HL-60 (cell line): ENCODE measurements at regions not wholly inside any gene's neighbourhood (a gene's known extent, or its start where the extent isn't known, plus 50 kb on each side); places are given as distances from the start of the nearest gene placed in this dataset.

Experiments used
- DNase-seq, 2 experiments: peaks; one replicate each; pipeline ENCODE4 v3.0.0-alpha.2; 2010 to 2020; ENCODE audit warnings: low read depth in 1 of 2, low spot score in 1 of 2
- H3K27ac ChIP-seq: fragments of 250-450 bp; sonication (Bioruptor Pico); replicated peaks from 2 replicates; pipeline ENCODE4 v1.5.1; 2020; ENCODE audit warnings: mild to moderate bottlenecking, moderate library complexity
- H3K27me3 ChIP-seq: fragments of 250-450 bp; sonication (Bioruptor Pico); 2 replicates; pipeline ENCODE4 v1.5.1; 2021; ENCODE audit warnings: mild to moderate bottlenecking, moderate library complexity; ENCODE audit not compliant: insufficient read depth, poor library complexity, severe bottlenecking
- H3K4me3 ChIP-seq: replicated peaks from 2 replicates; pipeline ENCODE4 v1.5.1; 2011; ENCODE audit warnings: mild to moderate bottlenecking, control low read depth, low read length; ENCODE audit not compliant: insufficient read depth
- CTCF ChIP-seq: IDR thresholded peaks from one replicate; pipeline ENCODE4 v1.5.1; 2011; ENCODE audit warnings: low read length, control low read depth, inconsistent platforms; ENCODE audit not compliant: insufficient read depth
- GABPA ChIP-seq: IDR thresholded peaks from 2 replicates; pipeline ENCODE4 v1.6.1; 2012; ENCODE audit warnings: low read depth
- POLR2AphosphoS5 ChIP-seq: IDR thresholded peaks from 2 replicates; pipeline ENCODE4 v1.6.1; 2012; ENCODE audit warnings: low read depth
- REST ChIP-seq: IDR thresholded peaks from 2 replicates; pipeline ENCODE4 v1.6.1; 2012; ENCODE audit warnings: low read depth; ENCODE audit not compliant: insufficient replicate concordance
- SPI1 ChIP-seq: IDR thresholded peaks from 2 replicates; pipeline ENCODE4 v1.6.1; 2012; ENCODE audit warnings: low read depth, mild to moderate bottlenecking, borderline replicate concordance

GRCh38 chr3:94249491-94250079, 186.7 kb downstream of the NSUN3 start:
- DNase-seq: peak; percentile 7 to 54
- H3K4me3 ChIP-seq: no peak overlapping the region
- no peak overlapping the region for H3K27ac ChIP-seq
- H3K27me3 ChIP-seq: no peaks in the 10 kb centered on the region
- TF ChIP-seq CTCF (peak; percentile 59), SPI1 (no peak)

- DNase-seq: no peak
- Histone ChIP-seq H3K27ac (no peak overlapping the region), H3K27me3 (no peaks in the 10 kb centered on the region), H3K4me3 (no peak overlapping the region)
- no peak for TF ChIP-seq REST
- no peak for TF ChIP-seq GABPA
- TF ChIP-seq SPI1: no peak
- TF ChIP-seq CTCF: no peak
- TF ChIP-seq POLR2AphosphoS5: no peak
Observed at GRCh38 chr3:94251566-94251965, 188.7 kb downstream of the NSUN3 start.

GRCh38 chr3:94252316-94252715, 189.5 kb downstream of the NSUN3 start:
- TF ChIP-seq POLR2AphosphoS5 (no peak), SPI1 (no peak)
- Histone ChIP-seq H3K27me3 (no peaks in the 10 kb centered on the region), H3K27ac (no peak overlapping the region), H3K4me3 (no peak overlapping the region)
- no peak for DNase-seq

- Histone ChIP-seq H3K27ac (no peak overlapping the region), H3K27me3 (no peaks in the 10 kb centered on the region)
Observed at GRCh38 chr3:94256888-94257813, 194.3 kb downstream of the NSUN3 start.

More at GRCh38 chr3:94256888-94257813, 194.3 kb downstream of the NSUN3 start:
- no peak for DNase-seq
- no peak for TF ChIP-seq CTCF
- TF ChIP-seq REST: no peak
- TF ChIP-seq SPI1: no peak
- no peak for TF ChIP-seq POLR2AphosphoS5
- TF ChIP-seq GABPA: no peak
- no peak overlapping the region for H3K4me3 ChIP-seq
